Activated CD4-positive, CD25-positive, alpha-beta regulatory T cell treated with anti-CD3 and anti-CD28 coated beads, Interleukin-2, amount 50 U/mL, for 16 hours (primary cell): ENCODE measurements at regions not wholly inside any gene's neighbourhood (a gene's known extent, or its start where the extent isn't known, plus 50 kb on each side); places are given as distances from the start of the nearest gene placed in this dataset.

Experiments
- DNase-seq: peaks from one replicate; pipeline ENCODE4 v3.0.0-alpha.2; 2020; ENCODE audit warnings: low read depth, low spot score

DNA sequence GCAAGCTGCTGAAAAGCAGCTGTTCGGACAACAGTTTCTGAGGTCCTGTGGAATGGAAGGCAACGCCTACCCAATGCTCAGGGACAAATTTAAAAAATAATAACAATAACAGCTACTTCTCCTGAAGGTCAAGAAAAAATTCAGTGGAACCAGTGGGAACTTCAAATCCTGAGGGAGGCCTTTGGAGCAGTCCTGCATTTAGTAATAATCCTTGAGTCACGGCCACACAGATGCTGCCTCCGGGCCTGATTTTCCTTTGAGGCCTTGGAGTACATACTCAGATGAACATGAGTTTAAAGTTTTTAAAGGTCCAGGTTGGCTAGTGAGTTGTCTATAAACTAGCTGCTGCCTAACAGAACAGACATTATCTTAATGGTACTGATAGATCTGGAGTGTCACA lies 268.0 kb downstream of the MSRB3 start:
- DNase-seq: no peak

DNA sequence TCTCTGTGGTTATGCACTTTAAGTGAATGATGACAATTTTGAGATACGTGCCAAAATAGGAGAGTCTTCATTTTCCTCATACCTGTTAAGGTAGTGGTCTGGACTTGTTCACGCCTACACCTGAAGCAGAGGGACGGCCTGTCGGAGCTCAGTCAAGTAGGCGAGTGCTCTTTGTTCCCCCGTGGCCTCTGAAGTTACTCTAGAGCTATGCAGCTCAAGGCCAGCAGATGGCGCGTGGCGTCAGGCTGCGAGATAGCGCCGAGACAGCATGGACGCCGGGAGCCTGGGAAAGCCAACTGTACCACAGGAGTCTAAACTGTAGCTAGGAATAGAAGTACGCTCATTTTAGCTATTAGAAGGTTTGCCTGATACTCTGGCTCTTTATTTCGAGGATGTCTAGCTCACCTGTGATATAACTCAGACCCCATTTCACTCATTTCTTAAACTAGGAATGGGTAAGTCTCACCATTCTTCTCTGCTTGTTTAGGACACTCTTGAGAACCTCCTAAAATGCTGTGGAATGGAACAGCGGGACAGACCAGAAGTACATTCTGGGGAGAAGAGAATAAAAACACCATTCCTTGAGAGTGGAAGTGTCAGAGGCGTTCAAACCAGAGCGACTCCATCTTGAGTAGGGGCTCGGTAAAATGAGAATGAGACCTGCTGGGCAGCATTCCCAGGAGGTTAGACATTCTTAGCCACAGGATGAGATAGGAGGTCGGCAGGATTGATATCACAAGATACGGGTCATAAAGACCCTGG lies 267.4 kb upstream of the HMGA2 start:
- peak; percentile 6 for DNase-seq

DNA sequence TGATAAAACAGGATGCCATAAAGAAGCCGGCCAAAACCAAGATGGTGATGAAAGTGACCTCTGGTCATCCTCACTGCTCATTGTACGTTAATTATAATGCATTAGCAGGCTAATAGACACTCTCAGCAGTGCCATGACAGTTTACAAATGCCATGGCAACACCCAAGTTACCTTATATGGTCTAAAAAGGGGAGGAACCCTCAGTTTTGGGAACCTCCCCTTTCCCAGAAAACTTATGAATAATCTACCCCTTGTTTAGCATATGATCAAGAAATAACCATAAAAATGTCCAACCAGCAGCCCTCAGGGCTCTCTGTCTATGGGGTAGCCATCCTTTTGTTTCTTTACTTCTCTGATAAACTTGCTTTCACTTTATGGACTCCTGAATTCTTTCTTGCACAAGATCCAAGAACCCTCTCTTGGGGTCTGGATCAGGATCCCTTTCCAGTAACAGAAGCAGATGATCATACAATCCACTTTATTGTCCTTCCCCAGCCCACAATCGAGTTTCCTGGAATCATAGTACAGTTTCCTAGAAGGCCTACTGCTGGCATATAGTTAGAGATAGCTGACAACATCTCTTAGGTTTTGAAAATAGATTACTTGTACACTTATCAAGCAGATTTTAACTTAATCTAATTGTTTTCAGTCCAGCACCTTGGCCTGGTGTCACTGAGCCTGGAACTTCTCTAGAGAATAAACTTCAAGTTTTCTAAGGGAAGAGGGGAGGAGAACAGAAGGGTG lies 266.7 kb upstream of the HMGA2 start:
- no peak for DNase-seq

DNA sequence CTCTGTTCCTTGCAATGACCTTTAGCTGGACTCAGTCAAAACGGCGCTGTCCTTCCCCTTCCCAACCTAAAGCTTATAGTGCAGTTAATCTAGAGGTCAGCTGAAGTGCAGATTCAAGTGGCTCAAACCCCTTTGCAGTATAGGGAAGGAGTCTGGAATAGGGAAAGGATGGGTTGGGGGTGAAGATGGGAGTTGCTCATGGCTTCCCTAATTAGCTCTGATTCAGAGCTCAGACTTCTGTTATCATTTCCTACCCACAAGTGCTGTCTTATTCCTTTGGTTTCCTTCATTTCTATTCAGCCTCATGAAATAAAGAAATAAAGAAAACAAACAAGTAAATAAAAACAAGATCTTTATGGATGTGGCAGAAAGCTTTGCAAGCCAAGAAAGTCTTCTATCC lies 264.0 kb upstream of the HMGA2 start:
- DNase-seq: no peak

DNA sequence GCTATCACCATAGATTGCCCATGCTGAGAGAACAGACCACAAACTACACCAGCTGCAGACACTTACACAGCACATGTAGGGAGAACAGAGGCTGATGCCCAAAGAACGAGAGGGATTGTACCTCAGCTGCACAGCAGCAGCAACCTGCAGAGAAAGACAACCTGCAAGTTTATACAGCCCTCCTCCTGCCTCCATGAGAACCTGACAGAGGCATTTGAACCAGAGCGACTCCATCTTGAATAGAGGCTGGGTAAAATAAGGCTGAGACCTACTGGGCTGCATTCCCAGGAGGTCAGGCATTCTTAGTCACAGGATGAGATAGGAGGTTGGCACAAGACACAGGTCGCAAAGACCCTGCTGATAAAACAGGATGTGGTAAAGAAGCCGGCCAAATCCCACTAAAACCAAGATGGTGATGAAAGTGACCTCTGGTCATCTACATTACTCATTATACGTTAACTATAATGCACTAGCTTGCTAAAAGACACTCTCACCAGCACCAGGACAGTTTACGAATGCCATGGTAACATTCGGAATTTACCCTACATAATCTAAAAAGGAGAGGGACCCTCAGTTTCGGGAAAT lies 262.4 kb upstream of the HMGA2 start:
- DNase-seq: no peak

DNA sequence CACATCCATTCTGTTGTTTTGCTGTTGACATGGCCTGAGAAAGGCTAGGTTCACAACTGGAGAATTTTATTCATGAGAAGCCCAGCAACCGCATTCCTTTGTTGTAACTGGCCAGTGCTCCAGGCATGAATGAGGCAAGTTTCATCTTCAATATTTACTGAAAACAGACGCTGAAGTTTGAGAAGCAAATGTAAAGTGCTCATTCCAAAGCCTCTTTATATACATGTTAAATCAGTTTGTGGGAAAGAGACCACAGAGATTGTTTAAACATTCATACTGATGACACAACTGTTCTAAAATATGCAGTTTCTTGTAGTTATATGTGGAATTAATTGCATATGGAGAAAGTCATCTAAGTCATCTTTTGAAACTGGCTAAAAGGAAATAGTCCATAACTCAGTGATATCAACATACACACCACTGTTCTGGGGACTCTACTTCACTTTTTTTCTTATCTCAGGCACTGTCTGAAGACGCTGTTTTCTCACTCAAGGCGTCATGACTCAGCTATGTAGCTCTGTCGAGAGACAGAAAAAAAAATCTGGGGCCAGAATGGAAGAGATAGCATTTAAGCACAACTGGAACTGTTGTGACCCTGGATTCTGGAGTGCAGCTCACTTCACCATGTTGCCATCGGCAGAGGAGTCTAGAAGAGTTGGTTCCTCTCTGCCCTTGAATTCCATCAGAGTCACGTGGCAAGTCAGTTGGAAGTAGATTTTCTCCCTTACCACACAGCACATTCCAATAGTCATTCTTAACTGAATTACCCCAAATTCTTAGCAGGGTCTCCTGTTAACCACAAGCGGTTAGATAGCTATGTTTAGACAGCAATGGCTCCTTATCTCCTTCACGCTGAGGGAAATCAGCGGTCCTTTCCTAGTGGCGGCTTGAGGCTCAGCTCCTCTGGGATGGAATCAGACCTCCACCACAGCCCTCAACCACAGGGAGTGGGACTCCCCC lies 258.4 kb upstream of the HMGA2 start:
- DNase-seq: no peak

DNA sequence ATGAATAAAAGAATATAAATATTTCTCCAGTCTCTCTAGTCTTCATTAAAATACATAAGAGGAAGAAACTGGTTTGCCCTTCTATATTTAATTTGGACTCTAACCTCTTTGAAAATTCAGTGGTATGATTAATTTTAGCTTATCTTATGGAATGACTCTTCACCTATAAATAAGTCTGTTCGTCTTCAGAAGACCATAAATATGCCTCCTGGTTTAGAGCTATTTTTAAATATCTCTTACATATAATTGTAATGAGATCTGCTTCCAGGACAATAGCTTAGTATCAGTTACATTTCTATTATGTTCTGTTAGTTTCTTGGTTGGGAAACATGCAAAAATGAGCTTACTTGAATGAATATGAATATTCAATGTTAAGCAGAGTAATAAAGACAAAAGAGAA lies 257.5 kb upstream of the HMGA2 start:
- no peak for DNase-seq

DNA sequence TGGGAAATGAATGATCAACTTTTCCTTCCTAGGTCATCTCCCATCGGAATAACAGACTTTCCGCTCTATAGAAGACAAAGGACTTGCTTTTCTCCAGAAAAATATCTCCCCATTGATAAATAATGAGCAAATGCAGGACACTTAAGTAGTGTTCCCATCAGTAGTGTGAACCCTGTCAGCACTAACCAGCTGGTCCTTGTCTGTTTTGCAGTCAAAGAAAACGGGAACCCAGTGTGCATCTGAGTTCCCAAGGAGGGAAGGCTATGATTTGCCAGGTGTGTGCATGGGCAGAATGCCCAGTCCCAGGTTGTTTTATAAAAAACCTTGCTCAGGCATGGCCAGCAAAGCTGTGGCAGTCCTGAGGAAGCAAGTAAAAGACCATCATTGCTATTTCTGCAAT lies 256.5 kb upstream of the HMGA2 start:
- no peak for DNase-seq

DNA sequence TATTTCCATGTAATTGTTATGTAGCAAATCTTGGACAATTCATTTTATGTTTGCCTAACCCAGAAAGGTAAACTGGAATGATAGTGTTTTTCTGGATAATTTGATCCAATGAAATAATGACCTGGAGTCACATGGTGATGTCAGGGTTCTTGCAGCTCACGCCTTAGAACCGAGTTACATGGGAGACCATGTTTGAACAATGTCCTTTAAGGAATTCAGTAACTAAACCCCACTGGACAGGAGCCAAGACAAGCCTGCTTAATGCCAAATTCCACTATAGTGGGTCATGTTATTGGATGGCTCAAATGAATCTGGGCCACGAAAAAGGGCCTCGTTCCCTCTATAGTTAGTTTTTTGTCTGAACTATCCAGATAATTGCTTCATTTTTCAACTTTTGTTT lies 255.8 kb upstream of the HMGA2 start:
- no peak for DNase-seq

DNA sequence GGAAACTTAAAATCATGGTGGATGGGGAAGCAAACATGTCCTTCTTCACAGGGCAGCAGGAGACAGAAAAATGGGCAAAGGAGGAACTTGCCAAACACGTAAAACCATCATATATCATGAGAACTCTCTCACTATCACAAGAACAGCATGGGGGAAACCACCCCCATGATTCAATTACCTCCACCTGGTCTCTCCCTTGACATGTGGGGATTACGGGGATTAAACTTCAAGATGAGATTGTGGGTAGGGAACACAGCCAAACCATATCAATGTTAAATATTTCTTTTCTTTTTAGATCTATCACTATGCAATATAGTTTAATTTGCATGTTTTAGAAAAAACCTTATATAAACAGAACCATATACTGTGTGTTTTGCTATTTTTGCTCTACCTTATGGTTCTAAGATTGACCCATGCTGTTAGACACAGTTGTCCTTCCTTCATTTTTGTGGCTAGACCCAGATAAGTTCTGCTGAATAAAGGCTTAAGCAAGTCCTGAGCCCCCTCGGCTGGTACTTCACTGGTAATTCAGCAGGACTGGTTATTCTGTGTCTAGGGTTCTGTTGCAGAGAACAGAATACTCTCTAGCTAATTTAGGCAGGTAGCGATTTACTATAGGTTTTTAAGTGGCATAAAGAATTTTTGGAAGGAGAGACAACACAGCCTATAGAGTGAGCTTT lies 253.7 kb upstream of the HMGA2 start:
- DNase-seq: no peak

DNA sequence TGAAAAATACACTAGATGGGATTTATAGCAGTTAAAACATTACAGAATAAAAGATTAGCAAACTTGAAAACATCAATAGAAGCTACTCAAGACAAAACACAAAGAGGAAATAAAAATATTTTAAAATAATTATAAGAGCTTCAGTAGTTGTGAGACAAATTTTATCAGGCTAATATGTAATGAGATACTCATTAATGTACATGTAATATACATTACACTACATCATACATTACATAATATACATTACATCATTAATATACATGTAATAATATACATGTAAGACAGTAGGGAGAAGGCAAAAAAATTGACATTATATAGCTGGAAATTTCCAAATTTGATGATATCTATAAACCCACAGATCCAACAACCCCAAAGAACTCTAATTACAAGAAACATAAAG lies 249.4 kb upstream of the HMGA2 start:
- no peak for DNase-seq

DNA sequence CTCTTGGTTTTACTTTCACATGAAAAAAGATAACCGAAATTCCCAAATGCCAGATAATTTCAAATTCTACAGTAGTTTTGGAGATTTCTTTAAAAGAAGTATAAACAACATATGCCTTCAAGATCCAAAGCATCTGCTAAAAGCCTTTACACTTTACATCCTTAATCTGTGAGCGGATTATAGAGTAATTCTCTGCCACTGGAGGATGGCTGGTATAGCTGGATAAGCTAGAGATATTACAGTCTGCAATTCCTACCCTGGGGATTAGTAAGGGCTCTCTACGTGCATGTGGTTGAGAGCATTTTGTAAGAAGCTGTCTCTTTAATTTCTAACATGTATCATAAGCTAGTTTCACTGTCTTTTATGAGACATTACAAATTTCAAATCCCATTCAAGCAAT lies 240.3 kb upstream of the HMGA2 start:
- no peak for DNase-seq

DNA sequence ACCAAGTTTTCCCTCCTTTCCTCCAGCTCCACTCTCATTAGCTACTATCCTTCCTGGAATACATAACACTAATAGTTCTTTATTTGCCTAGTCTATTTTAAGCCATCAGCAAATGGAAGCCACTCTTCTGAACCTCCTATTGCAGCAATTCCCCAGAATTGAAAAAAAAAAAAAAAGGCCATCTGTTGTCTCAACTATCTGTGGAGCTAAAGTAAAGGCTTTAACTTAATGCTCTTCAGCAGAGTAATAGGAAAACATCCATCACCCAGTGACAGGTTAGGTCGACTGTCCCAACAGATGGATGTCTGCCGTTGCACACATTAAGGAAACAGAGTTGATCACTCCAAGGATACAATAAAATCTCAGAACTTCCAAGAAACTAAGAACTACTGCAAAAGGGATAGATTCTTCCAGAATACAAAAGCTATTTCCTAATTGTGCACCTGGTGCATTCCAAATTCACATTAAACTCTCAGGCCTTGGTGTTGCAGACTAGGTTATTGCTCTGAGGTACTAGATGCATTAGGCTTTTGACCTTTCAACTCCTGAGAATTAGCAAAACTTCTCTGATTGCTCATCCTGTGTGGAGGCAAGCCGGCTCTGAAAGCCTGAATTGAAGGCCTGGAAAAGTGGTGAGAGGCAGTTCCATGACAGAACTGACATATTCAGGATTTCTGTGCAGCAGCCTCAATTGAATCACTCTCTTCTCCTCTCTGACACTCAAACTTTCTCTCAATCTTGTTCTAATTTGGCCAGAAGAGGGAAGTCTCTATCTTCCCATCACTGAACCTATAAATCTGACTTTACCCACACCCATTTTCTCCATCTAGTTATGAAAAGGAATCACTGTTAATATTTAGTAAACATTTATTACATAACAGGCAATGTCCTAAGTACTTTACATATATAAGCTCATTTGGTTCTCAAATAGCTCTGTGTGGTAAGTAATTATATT lies 238.4 kb upstream of the HMGA2 start:
- DNase-seq: no peak

DNA sequence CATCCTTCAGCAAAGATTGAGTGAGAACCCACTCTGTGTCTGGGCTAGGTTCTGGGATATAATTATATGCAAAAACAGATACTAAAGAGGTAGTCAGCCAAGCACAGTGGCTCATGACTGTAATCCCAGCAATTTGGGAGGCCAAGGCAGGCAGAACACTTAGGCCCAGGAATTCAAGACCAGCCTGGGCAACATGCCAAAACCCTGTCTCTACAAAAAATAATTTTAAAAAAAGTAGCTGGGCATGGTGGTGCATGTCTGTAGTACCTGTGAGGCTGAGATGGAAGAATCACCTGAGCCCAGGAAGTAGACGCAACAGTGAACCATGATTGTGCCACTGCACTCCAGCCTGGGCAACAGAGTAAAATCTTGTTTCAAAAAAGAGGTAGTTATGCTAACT lies 237.5 kb upstream of the HMGA2 start:
- DNase-seq: no peak

DNA sequence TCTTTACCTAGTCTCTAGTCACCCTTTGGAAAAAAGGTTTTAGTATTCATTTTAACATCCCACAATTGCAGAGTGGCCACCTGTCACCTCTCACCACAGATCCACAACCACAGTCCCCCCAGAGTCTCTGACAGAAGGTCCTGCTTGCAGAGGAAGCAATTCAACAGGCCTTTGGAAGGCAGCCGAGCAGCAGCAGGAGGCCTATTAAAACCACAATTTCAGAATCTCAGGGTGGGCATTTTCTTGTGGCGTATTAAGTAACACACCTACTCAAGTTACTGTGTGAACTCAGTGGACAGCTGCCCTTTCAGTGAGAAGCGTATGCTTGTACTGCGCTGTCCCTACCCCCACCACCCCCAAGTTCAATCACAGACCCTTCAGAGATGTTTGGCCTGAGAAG lies 234.0 kb upstream of the HMGA2 start:
- DNase-seq: no peak

DNA sequence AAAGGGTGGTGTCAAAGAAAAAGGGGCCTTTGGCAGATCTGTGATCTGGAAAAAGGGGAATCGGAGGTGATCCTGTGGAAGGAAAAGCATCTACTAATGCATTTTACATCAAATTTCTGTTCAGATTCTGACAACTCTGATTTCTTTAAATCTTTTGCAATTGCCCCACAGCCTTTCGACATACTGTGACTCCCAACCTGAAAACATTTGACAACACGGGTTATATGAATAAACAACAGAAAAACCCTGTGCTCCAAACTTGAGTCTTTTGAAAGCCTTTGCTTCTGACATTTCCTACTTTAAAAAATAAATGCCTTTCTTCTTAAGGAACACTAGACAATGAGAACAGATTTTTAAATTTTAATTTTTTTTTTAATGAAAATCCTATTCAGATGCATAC lies 231.9 kb upstream of the HMGA2 start:
- DNase-seq: no peak

DNA sequence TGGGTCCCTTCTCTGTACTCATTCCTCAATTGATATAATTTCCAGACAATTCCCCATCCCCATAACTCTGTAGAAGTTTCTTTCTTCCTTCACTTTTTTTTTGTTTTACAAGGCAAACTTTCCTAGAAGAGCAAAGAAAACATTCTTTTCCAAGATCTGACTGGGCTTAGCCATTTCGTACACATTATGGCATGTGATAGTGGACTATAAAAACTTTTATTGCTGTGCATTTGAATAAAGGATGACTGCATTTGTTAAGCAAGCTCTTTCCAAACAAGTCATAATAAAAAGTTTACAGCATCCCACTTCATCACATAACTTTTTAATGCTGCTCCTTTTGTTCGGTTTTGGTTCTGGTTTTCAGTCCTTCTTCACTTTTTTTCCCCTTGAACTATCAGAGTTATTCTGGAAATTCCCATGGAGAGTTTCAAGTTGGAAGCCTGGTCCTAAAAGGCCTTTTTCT lies 231.0 kb upstream of the HMGA2 start:
- no peak for DNase-seq

DNA sequence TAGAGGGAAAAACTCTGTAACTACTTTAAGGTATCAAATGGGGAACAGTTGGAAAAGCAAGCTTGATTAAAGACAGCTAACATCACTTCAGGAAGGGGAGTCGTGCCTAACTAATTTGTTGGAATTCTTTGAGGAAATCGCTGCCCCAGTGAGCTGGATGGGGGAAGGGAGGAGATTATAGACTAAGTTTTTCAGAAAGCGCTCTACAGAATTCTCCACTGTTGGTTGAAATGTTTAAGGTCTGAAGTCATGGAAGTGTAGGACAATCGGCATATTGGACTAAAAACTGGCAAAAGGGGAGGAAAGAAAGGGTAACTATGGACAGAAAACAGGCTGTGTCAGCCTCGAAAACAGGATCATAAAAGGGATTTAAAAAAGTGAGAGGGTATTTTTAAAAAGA lies 229.9 kb upstream of the HMGA2 start:
- DNase-seq: no peak

DNA sequence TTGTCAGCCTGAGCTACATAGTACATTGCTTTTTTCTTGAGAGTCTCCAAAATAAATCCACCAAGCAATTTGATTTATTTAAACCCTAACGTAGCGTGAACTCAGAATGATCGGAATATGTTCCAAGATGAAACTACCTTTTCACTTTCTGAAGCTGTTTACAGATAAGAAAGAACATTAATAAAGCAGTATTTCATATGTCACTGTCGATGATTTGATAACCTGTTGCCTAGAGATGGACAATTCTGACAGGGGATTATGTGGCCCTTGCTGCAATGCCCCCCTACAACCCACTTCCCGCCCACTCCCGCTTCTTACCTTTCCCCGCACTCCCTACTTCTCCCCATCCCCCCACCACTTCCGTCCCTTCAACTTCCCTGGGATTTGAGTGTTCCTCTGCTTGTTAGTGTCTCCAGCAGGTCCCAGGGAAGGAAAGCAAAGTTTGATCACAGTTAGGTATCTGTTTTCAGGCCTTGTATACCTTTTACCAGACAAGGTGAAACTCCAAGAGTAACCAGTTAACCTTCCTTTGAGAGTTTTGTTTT lies 229.2 kb upstream of the HMGA2 start:
- no peak for DNase-seq
